Gastrocnemius medialis (tissue), 4 donors: ENCODE measurements at regions not wholly inside any gene's neighbourhood (a gene's known extent, or its start where the extent isn't known, plus 50 kb on each side); places are given as distances from the start of the nearest gene placed in this dataset.

ENCODE experiments used
- POLR2A ChIP-seq, 2 donors: fragments of 450-650 bp; IDR thresholded peaks; one replicate each; pipeline ENCODE4 v1.6.1; 2017; ENCODE audit warnings: antibody characterized with exemption in 2 of 2, mild to moderate bottlenecking in 2 of 2, moderate library complexity in 2 of 2
- TF ChIP-seq, protein P1 (sequence below), 5 experiments: fragments of 450-650 bp in 3 of 5; fragments of 200-600 bp in 2 of 5; sonication (generic) in 2 of 5; IDR thresholded peaks in 4 of 5; conservative IDR thresholded peaks in 1 of 5; 1 replicate in 4 of 5; 2 replicates in 1 of 5; pipeline ENCODE4 v1.5.1; 2016 to 2019; ENCODE audit warnings: antibody characterized with exemption in 5 of 5, mild to moderate bottlenecking in 3 of 5, moderate library complexity in 3 of 5

- TF ChIP-seq, protein P1, sequence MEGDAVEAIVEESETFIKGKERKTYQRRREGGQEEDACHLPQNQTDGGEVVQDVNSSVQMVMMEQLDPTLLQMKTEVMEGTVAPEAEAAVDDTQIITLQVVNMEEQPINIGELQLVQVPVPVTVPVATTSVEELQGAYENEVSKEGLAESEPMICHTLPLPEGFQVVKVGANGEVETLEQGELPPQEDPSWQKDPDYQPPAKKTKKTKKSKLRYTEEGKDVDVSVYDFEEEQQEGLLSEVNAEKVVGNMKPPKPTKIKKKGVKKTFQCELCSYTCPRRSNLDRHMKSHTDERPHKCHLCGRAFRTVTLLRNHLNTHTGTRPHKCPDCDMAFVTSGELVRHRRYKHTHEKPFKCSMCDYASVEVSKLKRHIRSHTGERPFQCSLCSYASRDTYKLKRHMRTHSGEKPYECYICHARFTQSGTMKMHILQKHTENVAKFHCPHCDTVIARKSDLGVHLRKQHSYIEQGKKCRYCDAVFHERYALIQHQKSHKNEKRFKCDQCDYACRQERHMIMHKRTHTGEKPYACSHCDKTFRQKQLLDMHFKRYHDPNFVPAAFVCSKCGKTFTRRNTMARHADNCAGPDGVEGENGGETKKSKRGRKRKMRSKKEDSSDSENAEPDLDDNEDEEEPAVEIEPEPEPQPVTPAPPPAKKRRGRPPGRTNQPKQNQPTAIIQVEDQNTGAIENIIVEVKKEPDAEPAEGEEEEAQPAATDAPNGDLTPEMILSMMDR (IDR thresholded peaks at IDR 0.05 in 4 of 5, conservative IDR thresholded peaks at IDR 0.05 in 1 of 5) = no peak
- no peak for TF ChIP-seq POLR2A (IDR thresholded peaks at IDR 0.05)
Measured at GRCh38 chr21:25425156-25425555, 182.1 kb downstream of the MRPL39 start.
